Ishikawa (cell line): ENCODE measurements at regions not wholly inside any gene's neighbourhood (a gene's known extent, or its start where the extent isn't known, plus 50 kb on each side); places are given as distances from the start of the nearest gene placed in this dataset.

Source experiments
- CEBPB ChIP-seq: IDR thresholded peaks from 2 replicates; pipeline ENCODE4 v1.6.1; 2012
- CREB1 ChIP-seq: IDR thresholded peaks from 2 replicates; pipeline ENCODE4 v1.6.1; 2012; ENCODE audit warnings: low read depth
- EGR1 ChIP-seq: IDR thresholded peaks from 2 replicates; pipeline ENCODE4 v1.6.1; 2012
- EP300 ChIP-seq: IDR thresholded peaks from 2 replicates; pipeline ENCODE4 v1.6.1; 2012; ENCODE audit warnings: borderline replicate concordance
- FOXM1 ChIP-seq: IDR thresholded peaks from 2 replicates; pipeline ENCODE4 v1.6.1; 2012; ENCODE audit warnings: low read depth, borderline replicate concordance
- NFIC ChIP-seq: IDR thresholded peaks from 2 replicates; pipeline ENCODE4 v1.6.1; 2012
- RAD21 ChIP-seq: IDR thresholded peaks from 2 replicates; pipeline ENCODE4 v1.6.1; 2012; ENCODE audit warnings: low read depth
- TAF1 ChIP-seq: IDR thresholded peaks from 2 replicates; pipeline ENCODE4 v1.6.1; 2012; ENCODE audit warnings: low read depth, mild to moderate bottlenecking
- TCF12 ChIP-seq: IDR thresholded peaks from 2 replicates; pipeline ENCODE4 v1.6.1; 2012; ENCODE audit warnings: low read depth
- TEAD4 ChIP-seq: IDR thresholded peaks from 2 replicates; pipeline ENCODE4 v1.6.1; 2012
- YY1 ChIP-seq: IDR thresholded peaks from 2 replicates; pipeline ENCODE4 v1.6.1; 2012; ENCODE audit warnings: low read depth
- ZBTB7A ChIP-seq: IDR thresholded peaks from 2 replicates; pipeline ENCODE4 v1.6.1; 2012; ENCODE audit warnings: low read depth
- TF ChIP-seq, protein P1 (sequence below): IDR thresholded peaks from 2 replicates; pipeline ENCODE4 v1.6.1; 2012
- TF ChIP-seq, protein P2 (sequence below): IDR thresholded peaks from 2 replicates; pipeline ENCODE4 v1.6.1; 2012; ENCODE audit warnings: low read depth, mild to moderate bottlenecking
- TF ChIP-seq, protein P3 (sequence below): IDR thresholded peaks from 2 replicates; pipeline ENCODE4 v1.6.1; 2012

DNA sequence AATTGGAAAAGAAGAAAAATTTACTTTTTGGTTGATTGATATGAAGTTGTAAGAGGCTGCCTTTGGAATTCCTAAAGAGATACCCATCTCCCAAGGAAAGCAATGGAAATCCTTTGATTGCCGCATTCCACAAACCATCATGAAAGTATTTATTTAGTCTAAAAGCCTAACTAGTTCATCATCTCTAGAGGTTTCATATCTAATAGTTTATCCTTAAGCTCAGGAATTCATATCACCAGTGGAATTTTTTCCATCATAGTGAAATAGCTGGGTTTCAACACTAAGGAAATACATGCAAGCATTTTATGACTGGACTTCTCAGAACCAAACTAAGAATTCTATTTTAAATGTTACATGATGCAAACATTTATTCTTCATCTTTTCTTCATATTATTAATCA is 144.9 kb downstream of the FBXO8 start:
- TF ChIP-seq FOXM1: no peak
- no peak for TF ChIP-seq YY1
- TF ChIP-seq, protein P1, sequence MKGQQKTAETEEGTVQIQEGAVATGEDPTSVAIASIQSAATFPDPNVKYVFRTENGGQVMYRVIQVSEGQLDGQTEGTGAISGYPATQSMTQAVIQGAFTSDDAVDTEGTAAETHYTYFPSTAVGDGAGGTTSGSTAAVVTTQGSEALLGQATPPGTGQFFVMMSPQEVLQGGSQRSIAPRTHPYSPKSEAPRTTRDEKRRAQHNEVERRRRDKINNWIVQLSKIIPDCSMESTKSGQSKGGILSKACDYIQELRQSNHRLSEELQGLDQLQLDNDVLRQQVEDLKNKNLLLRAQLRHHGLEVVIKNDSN: no peak
- no peak for TF ChIP-seq NFIC
- TF ChIP-seq CEBPB: no peak
- TF ChIP-seq TCF12: no peak
- no peak for TF ChIP-seq RAD21

DNA sequence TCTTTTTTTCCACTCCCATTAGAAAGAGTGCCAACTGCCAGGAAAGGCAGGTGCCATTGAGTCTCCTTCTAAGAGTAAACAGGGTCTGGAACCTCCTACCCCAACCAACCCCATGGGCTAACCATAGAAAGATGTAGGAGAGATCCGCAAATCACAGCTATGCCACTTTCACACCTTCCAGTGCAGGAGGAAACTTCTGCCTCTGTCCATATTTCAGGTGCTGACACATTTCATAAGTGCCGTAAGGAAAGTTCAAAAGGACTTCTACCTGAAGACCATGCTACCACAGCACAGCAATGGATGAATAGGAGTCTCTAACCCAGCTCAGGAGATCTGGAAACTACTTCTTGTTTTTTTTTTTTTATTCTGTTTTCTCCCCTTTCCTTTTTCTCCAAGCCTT is 145.8 kb downstream of the FBXO8 start:
- TF ChIP-seq, protein P2, sequence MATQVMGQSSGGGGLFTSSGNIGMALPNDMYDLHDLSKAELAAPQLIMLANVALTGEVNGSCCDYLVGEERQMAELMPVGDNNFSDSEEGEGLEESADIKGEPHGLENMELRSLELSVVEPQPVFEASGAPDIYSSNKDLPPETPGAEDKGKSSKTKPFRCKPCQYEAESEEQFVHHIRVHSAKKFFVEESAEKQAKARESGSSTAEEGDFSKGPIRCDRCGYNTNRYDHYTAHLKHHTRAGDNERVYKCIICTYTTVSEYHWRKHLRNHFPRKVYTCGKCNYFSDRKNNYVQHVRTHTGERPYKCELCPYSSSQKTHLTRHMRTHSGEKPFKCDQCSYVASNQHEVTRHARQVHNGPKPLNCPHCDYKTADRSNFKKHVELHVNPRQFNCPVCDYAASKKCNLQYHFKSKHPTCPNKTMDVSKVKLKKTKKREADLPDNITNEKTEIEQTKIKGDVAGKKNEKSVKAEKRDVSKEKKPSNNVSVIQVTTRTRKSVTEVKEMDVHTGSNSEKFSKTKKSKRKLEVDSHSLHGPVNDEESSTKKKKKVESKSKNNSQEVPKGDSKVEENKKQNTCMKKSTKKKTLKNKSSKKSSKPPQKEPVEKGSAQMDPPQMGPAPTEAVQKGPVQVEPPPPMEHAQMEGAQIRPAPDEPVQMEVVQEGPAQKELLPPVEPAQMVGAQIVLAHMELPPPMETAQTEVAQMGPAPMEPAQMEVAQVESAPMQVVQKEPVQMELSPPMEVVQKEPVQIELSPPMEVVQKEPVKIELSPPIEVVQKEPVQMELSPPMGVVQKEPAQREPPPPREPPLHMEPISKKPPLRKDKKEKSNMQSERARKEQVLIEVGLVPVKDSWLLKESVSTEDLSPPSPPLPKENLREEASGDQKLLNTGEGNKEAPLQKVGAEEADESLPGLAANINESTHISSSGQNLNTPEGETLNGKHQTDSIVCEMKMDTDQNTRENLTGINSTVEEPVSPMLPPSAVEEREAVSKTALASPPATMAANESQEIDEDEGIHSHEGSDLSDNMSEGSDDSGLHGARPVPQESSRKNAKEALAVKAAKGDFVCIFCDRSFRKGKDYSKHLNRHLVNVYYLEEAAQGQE: peak; percentile 66; the same call in 1 of the 2 replicates
- TF ChIP-seq ZBTB7A: no peak

DNA sequence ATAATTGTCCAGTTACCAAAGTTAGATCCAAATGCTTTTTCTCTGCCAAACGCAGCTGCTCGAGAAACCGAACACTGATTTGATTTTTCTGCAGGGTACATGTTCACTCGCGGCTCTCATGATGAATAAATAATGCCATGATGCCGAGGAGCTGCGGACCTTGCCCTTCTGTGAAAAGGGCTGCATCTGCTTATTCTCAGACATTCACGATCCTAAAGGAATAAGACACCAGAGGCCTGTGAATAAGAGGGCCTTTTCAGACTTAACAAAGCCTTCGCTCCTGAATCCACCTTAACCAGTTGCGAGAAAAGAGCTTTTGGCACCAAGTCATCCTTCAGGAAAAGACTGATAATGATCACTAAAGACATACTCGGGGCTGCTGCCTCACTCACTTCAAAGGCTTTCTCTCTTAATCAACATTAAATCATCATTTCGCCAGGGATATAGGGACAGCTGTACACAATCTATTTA is 147.5 kb downstream of the FBXO8 start:
- TF ChIP-seq RAD21: no peak
- no peak for TF ChIP-seq TEAD4
- no peak for TF ChIP-seq YY1
- no peak for TF ChIP-seq CREB1
- TF ChIP-seq TCF12: no peak
- TF ChIP-seq, protein P3, sequence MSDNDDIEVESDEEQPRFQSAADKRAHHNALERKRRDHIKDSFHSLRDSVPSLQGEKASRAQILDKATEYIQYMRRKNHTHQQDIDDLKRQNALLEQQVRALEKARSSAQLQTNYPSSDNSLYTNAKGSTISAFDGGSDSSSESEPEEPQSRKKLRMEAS: no peak
- no peak for TF ChIP-seq EGR1
- TF ChIP-seq, protein P2: no peak
- no peak for TF ChIP-seq EP300
- TF ChIP-seq, protein P1: no peak
- no peak for TF ChIP-seq CEBPB
- TF ChIP-seq ZBTB7A: no peak
- TF ChIP-seq NFIC: no peak
- TF ChIP-seq TAF1: no peak
- TF ChIP-seq FOXM1: no peak

DNA sequence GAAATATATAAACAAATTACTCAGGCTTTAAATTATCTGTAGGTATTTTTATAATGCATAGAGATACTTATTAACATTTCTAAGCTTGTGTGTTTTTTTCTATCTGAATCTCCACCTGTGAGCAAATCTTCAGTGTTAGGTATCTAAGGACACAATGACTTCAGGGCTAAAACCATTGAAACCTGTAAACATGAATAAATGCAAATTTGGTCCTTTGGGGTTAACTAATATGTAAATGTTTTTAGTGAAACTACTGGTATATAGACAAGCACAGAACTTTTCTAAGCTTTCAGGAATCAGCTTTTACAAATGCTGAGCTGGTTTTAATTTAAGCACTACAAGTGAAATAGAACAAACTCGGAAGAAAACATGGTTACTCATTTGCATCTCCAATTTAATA is 147.9 kb downstream of the FBXO8 start:
- TF ChIP-seq ZBTB7A (no peak), TCF12 (no peak), TEAD4 (no peak), YY1 (no peak), CEBPB (no peak), CREB1 (no peak)
- TF ChIP-seq, protein P1: no peak

DNA sequence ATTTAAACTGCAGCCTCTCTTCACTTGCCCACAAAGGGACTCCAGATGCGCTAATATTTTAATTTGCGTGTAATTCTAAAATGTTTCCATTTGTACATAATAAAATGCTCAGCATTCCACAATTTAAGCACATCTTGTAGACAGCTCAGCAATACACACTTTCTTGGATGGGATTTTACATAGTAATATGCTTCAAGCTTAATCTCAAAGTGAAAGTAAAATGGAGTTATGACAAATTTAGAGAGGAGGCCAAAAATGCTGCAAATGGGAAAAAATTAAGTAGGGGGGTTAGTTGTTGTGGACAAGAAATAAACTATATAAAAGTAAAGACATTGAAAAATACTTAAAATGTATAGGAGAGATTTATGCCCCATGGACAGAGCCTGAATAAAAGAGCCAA is 149.1 kb downstream of the FBXO8 start:
- no peak for TF ChIP-seq ZBTB7A
- no peak for TF ChIP-seq CEBPB
- TF ChIP-seq NFIC: no peak

DNA sequence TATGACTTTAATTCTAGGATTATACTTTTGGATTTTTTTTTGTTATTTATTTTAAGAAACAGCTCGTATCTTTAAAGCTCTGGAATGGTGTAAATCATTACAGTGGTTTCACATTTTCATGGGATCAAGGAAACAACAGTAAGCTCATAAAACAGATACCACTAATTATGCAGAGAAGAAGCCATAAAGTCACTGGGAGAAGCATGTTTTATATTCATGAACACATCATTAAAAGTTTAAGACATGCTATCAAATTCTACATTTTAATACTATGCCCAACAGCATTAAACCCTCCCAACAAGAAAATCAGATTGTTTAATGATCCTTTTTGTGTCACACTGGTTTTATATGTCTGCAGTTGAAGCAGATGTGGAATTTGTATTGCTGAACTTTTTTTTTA is 149.9 kb downstream of the FBXO8 start:
- no peak for TF ChIP-seq YY1
- TF ChIP-seq, protein P2: no peak
- TF ChIP-seq, protein P1: no peak
- TF ChIP-seq CREB1: no peak
- no peak for TF ChIP-seq RAD21
